GM19099 (cell line): ENCODE measurements at regions not wholly inside any gene's neighbourhood (a gene's known extent, or its start where the extent isn't known, plus 50 kb on each side); places are given as distances from the start of the nearest gene placed in this dataset.

Experiments used
- POLR2A ChIP-seq: IDR thresholded peaks from 3 replicates; pipeline ENCODE4 v1.6.1; 2011; ENCODE audit warnings: low read depth; ENCODE audit not compliant: insufficient read length; ENCODE audit errors: extremely low read depth

GRCh38 chr6:11358904-11359830 lies 126.7 kb upstream of the NEDD9 start:
- no peak for TF ChIP-seq POLR2A

- no peak for TF ChIP-seq POLR2A
Measured at GRCh38 chr6:11357285-11357684, 124.8 kb upstream of the NEDD9 start.

- no peak for TF ChIP-seq POLR2A
Measured at GRCh38 chr6:11356404-11357155, 124.1 kb upstream of the NEDD9 start.

- TF ChIP-seq POLR2A, result no peak
Measured at GRCh38 chr6:11353921-11354389, 121.5 kb upstream of the NEDD9 start.

DNA sequence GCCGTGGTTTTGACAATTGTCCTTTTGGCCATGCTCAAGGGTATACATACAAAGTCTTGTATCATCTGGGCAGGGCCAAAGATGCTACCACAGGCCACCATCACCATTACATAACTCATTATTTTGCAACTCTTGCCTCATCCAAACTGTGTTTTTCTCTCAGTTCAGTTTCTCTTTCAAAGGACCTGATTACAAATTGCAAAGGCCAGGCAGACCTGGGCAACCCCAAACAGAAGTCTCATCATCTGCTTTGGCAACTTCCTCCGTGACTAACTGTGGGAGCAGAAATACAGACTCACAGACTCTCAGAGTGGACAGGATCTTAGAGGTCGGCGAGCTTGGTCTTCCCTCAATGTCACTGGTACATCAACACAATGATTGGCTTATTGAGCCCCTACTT lies 117.8 kb upstream of the NEDD9 start:
- TF ChIP-seq POLR2A, result no peak

- TF ChIP-seq POLR2A, result no peak
Measured at GRCh38 chr6:11349880-11350279, 117.4 kb upstream of the NEDD9 start.

- TF ChIP-seq POLR2A, result no peak
Measured at GRCh38 chr6:11346516-11346915, 114.0 kb upstream of the NEDD9 start.

- TF ChIP-seq POLR2A, result no peak
Measured at GRCh38 chr6:11345536-11345935, 113.1 kb upstream of the NEDD9 start.

DNA sequence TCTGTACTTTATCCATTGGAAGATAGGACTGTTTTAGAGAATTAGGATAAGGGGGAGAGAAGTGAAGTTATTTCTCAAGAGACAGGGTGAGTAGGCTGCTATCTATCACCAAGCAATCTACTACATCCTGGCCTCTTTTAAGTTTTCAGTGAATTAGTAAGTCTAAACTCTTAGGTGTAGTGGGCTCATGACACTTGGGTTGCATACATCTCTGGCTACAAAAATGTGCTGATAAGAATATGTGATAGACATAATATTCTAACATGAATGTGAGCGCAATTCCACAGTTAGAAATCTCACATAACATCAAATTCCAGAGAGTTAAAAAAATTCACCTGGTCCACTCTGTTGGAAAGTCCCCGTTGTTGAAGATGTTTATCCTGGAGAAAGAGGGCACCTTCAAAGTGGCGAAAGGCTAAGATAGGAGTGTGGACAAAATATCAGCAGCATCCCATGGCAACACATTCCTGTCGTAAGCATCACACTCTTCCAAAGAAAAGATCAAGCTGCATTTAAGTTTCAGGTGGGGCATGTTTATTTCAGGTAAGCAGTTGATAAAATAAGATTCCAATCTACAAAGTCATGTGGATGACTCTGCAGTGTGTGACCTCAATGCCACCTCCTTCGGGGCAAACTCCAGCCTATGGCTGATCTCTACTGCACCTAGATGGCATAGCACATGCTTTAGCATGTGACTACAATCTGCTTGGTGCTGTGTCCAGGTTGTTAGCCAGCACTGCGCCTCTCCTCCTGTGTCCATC lies 111.7 kb upstream of the NEDD9 start:
- TF ChIP-seq POLR2A, result no peak

- no peak for TF ChIP-seq POLR2A
Measured at GRCh38 chr6:11341867-11342266, 109.4 kb upstream of the NEDD9 start.

- TF ChIP-seq POLR2A, result no peak
Measured at GRCh38 chr6:11341303-11341702, 108.8 kb upstream of the NEDD9 start.

DNA sequence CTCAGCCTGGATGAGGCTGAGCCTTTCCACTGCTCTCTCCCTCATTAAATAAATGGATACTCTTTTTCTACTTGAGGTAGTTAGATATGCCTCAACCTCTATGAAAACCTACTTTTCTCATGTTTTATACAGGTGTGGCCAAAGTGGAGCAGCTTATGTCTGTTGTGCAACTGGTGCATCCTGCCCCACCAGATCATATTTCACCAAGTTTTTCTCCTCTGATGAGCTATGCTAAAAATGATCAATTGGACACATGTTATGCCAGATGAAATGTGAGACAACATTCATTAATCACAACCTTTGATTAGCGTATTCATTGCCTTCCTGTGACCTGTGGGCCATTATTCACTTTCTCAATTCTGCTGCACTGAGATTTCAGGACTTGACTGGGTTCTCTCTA lies 106.9 kb upstream of the NEDD9 start:
- no peak for TF ChIP-seq POLR2A

GRCh38 chr6:11337306-11337705 lies 104.8 kb upstream of the NEDD9 start:
- TF ChIP-seq POLR2A, result no peak

- TF ChIP-seq POLR2A, result no peak
Measured at GRCh38 chr6:11335826-11336225, 103.4 kb upstream of the NEDD9 start.
